Esophagus squamous epithelium (tissue), 4 donors: ENCODE measurements at regions not wholly inside any gene's neighbourhood (a gene's known extent, or its start where the extent isn't known, plus 50 kb on each side); places are given as distances from the start of the nearest gene placed in this dataset.

ENCODE experiments used
- CTCF ChIP-seq, 6 experiments: fragments of 450-650 bp in 4 of 6; fragments of 200-600 bp in 2 of 6; sonication (generic) in 2 of 6; IDR thresholded peaks; one replicate each; pipeline ENCODE4 v1.5.1; 2016 to 2019; ENCODE audit warnings: antibody characterized with exemption in 6 of 6, mild to moderate bottlenecking in 4 of 6, moderate library complexity in 4 of 6
- POLR2A ChIP-seq, 4 donors: fragments of 450-650 bp; IDR thresholded peaks; one replicate each; pipeline ENCODE4 v1.6.1; 2017; ENCODE audit warnings: antibody characterized with exemption in 4 of 4, mild to moderate bottlenecking in 4 of 4, moderate library complexity in 3 of 4

GRCh38 chr6:131488780-131489179, 84.2 kb upstream of the ARG1 start:
- TF ChIP-seq CTCF (IDR thresholded peaks at IDR 0.05) (no peak), POLR2A (IDR thresholded peaks at IDR 0.05) (no peak)
